ENCODE measurements at regions not wholly inside any gene's neighbourhood (a gene's known extent, or its start where the extent isn't known, plus 50 kb on each side); places are given as distances from the start of the nearest gene placed in this dataset.

- TF ChIP-seq CTCF (conservative IDR thresholded peaks at IDR 0.05 in 1 of 2, IDR thresholded peaks at IDR 0.05 in 1 of 2; ENCODE audit: extremely low read depth in 1 of 2, insufficient read depth in 1 of 2, low read depth in 1 of 2, low read length in 2 of 2) (no peak), EZH2 (IDR thresholded peaks at IDR 0.05; ENCODE audit: borderline replicate concordance, low read length) (no peak)
Observed at GRCh38 chr5:104199771-104200170, 637.2 kb upstream of the NUDT12 start.

Data from mammary epithelial cell (primary cell).